Tibial artery (tissue), 4 donors: ENCODE measurements at regions not wholly inside any gene's neighbourhood (a gene's known extent, or its start where the extent isn't known, plus 50 kb on each side); places are given as distances from the start of the nearest gene placed in this dataset.

ENCODE experiments used
- DNase-seq, 2 donors: peaks; one replicate each; pipeline ENCODE4 v3.0.0-alpha.2; 2019
- H3K27ac ChIP-seq, 2 donors: fragments of 200-600 bp; sonication (generic) in 1 of 2; 1 replicate in 1 of 2; 2 replicates in 1 of 2; pipeline ENCODE4 v1.5.1; 2018 to 2019; ENCODE audit warnings: mild to moderate bottlenecking in 1 of 2
- H3K27me3 ChIP-seq, 2 donors: fragments of 200-600 bp; sonication (generic) in 1 of 2; one replicate each; pipeline versions ENCODE4 v1.5.1 to v1.6.0; 2016 to 2019
- H3K36me3 ChIP-seq, 3 donors: fragments of 200-600 bp; sonication (generic) in 2 of 3; one replicate each; pipeline ENCODE4 v1.5.1; 2016 to 2019; ENCODE audit warnings: mild to moderate bottlenecking in 2 of 3
- H3K4me1 ChIP-seq, 4 donors: fragments of 200-600 bp; sonication (generic) in 2 of 4; 1 replicate in 3 of 4; 2 replicates in 1 of 4; pipeline ENCODE4 v1.5.1; 2016 to 2019
- H3K4me3 ChIP-seq, 2 donors: fragments of 200-600 bp; sonication (generic) in 1 of 2; 1 replicate in 1 of 2; 2 replicates in 1 of 2; pipeline ENCODE4 v1.5.1; 2018 to 2019; ENCODE audit warnings: mild to moderate bottlenecking in 2 of 2
- H3K9me3 ChIP-seq, 3 donors: fragments of 200-600 bp; sonication (generic) in 1 of 3; one replicate each; pipeline ENCODE4 v1.5.1; 2016 to 2019
- CTCF ChIP-seq, 2 experiments: fragments of 200-600 bp in 1 of 2; fragments of 450-650 bp in 1 of 2; IDR thresholded peaks; one replicate each; pipeline ENCODE4 v1.5.1; 2017 to 2019; ENCODE audit warnings: antibody characterized with exemption in 2 of 2, mild to moderate bottlenecking in 1 of 2, moderate library complexity in 1 of 2
- intact Hi-C: fragments of 100-400 bp; cut with DNase I; formaldehyde crosslinking; loops from one replicate; pipeline ENCODE4 v1.15.0; 2023; ENCODE audit warnings: low total_unique reads

- Histone ChIP-seq H3K36me3 (no peaks in the 10 kb centered on the region), H3K27me3 (no peaks in the 10 kb centered on the region), H3K4me1 (no peaks in the 10 kb centered on the region), H3K27ac (no peak overlapping the region), H3K4me3 (no peak overlapping the region), H3K9me3 (peaks cover 0 to 4% (median 0%) of the 10 kb centered on the region in 3 donors)
- no peak for TF ChIP-seq CTCF (IDR thresholded peaks at IDR 0.05)
- intact Hi-C loops, result no loop called here
- no peak for DNase-seq
Measured at GRCh38 chr7:145053781-145054180, 217.9 kb upstream of the TPK1 start.

DNA sequence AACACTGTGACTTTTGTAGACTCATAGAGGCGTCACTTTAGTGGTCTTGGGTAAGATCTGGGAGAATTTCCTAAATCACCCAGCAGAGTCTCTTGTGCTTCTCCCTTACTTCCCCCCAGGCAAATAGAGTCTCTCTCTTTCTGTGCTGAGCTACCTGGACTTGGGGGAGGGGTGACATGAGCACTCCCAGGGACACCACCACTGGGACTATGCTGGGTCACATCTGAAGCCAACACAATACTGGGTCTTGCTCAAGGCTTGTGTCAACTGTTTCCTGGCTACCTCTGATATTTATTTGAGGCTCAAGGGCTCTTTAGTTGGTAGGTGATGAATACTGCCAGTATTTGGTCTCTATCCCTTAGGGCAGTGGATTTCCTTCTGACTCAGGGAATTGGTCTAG is 214.6 kb upstream of the TPK1 start:
- Histone ChIP-seq H3K4me1 (no peaks in the 10 kb centered on the region), H3K27ac (no peak overlapping the region), H3K4me3 (no peak overlapping the region), H3K9me3 (peaks cover 0 to 4% (median 0%) of the 10 kb centered on the region in 3 donors), H3K36me3 (no peaks in the 10 kb centered on the region), H3K27me3 (no peaks in the 10 kb centered on the region)
- intact Hi-C loops, result no loop called here
- no peak for DNase-seq
- no peak for TF ChIP-seq CTCF (IDR thresholded peaks at IDR 0.05)

DNA sequence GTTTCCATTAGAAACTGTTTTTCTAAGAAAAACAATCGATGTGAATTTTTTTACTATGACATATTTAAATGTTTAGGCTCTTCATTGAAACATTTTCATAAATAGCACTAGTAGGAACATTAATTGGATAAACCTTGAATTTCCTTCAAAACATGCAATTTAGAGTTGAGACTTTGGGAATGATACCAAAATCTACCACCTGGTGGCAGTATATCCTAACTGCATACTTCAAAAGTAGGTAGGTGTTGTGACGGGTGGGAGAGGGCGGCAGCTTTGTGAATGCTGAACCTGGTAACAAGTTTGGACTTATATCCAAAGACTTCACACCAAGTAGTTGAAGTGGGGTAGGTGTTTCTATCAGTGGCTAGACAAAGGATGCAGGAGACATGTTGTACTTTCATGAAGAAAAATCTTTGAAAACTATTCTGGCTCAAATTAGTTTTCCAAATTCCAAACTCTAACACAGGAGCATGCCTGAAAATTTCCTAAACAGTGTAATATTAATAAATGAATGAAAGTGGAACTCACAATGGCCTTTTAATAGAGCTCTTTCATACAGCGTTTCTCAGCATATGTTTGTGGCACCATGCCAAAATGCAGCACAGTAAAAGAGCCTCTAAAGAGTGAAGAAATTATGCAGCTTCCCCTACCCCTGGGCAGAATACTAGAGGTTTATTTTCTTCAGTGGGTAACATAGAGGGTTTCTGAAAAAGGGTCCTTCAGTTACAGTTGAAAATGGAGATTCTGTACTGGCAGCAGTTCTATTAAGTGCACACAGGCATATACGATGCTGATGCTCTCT is 201.0 kb upstream of the TPK1 start:
- TF ChIP-seq CTCF (IDR thresholded peaks at IDR 0.05), result peak; percentile 48 to 63
- H3K27me3 ChIP-seq, result no peaks in the 10 kb centered on the region
- peaks cover 0 to 5% (median 0%) of the 10 kb centered on the region in 4 donors for H3K4me1 ChIP-seq
- H3K9me3 ChIP-seq, result no peaks in the 10 kb centered on the region
- no peaks in the 10 kb centered on the region for H3K36me3 ChIP-seq
- H3K4me3 ChIP-seq, result no peak overlapping the region
- H3K27ac ChIP-seq, result no peak overlapping the region
- intact Hi-C loops, result no loop called here
- DNase-seq, result no peak

DNA sequence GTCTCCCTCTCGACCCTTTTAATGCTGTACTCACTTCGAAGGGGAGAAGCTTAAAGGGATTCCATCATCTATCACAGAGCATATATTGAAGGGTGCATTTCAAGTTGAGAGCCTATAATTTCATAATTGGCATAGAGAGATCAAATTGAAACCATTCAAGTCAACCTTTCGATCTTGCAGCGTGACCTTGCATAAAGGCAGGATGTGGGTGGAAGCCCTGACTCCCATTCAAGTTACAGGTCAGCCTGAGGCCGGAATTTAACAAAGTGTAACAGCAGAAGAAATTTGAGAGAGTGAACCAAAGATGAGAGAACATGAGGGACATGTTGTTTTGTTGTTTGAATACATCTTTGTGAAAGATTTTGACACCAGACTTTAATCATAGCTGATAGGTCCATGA is 195.3 kb upstream of the TPK1 start:
- no peak for TF ChIP-seq CTCF (IDR thresholded peaks at IDR 0.05)
- H3K9me3 ChIP-seq, result no peaks in the 10 kb centered on the region
- no peak overlapping the region for H3K4me3 ChIP-seq
- intact Hi-C loops, result no loop called here
- H3K36me3 ChIP-seq, result no peaks in the 10 kb centered on the region
- H3K27ac ChIP-seq, result no peak overlapping the region
- no peak for DNase-seq
- H3K27me3 ChIP-seq, result no peaks in the 10 kb centered on the region
- no peaks in the 10 kb centered on the region for H3K4me1 ChIP-seq

- no peak overlapping the region for H3K4me3 ChIP-seq
- no peaks in the 10 kb centered on the region for H3K9me3 ChIP-seq
- no peaks in the 10 kb centered on the region for H3K27me3 ChIP-seq
- H3K36me3 ChIP-seq, result no peaks in the 10 kb centered on the region
- DNase-seq, result no peak
- no peaks in the 10 kb centered on the region for H3K4me1 ChIP-seq
- no peak overlapping the region for H3K27ac ChIP-seq
- no peak for TF ChIP-seq CTCF (IDR thresholded peaks at IDR 0.05)
- intact Hi-C loops, result no loop called here
Measured at GRCh38 chr7:145030754-145031153, 194.9 kb upstream of the TPK1 start.
